ENCODE measurements at regions not wholly inside any gene's neighbourhood (a gene's known extent, or its start where the extent isn't known, plus 50 kb on each side); places are given as distances from the start of the nearest gene placed in this dataset.

DNA sequence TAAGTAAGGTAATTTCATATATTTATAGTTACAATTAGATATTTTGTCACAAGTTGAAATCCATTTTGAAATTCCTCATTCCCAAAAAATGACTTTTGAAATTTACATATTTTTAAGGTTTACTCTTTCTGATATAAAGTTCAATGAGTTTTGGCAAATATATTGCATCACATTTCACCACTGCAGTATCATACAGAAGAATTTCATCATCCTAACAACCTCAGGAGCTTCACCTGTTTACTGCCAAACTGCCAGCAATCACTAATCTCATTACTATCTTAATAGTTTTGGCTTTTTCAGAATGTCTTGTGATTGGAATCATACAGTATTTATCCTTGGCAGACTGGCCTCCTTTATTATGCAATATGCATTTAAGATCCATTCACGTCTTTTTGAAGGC, 1578.9 kb downstream of the REEP3 start:
- TF ChIP-seq STAT1 (IDR thresholded peaks at IDR 0.05; ENCODE audit: unreplicated experiment), result no peak
- no peak for TF ChIP-seq POLR2AphosphoS5 (IDR thresholded peaks at IDR 0.05; ENCODE audit: low read depth)
- TF ChIP-seq, protein P1, sequence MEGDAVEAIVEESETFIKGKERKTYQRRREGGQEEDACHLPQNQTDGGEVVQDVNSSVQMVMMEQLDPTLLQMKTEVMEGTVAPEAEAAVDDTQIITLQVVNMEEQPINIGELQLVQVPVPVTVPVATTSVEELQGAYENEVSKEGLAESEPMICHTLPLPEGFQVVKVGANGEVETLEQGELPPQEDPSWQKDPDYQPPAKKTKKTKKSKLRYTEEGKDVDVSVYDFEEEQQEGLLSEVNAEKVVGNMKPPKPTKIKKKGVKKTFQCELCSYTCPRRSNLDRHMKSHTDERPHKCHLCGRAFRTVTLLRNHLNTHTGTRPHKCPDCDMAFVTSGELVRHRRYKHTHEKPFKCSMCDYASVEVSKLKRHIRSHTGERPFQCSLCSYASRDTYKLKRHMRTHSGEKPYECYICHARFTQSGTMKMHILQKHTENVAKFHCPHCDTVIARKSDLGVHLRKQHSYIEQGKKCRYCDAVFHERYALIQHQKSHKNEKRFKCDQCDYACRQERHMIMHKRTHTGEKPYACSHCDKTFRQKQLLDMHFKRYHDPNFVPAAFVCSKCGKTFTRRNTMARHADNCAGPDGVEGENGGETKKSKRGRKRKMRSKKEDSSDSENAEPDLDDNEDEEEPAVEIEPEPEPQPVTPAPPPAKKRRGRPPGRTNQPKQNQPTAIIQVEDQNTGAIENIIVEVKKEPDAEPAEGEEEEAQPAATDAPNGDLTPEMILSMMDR (conservative IDR thresholded peaks at IDR 0.05; ENCODE audit: low read depth in 2 of 2), result no peak
- TF ChIP-seq ZNF114 (CRISPR knock-in tag; IDR thresholded peaks at IDR 0.05), result no peak
- TF ChIP-seq, protein P2, sequence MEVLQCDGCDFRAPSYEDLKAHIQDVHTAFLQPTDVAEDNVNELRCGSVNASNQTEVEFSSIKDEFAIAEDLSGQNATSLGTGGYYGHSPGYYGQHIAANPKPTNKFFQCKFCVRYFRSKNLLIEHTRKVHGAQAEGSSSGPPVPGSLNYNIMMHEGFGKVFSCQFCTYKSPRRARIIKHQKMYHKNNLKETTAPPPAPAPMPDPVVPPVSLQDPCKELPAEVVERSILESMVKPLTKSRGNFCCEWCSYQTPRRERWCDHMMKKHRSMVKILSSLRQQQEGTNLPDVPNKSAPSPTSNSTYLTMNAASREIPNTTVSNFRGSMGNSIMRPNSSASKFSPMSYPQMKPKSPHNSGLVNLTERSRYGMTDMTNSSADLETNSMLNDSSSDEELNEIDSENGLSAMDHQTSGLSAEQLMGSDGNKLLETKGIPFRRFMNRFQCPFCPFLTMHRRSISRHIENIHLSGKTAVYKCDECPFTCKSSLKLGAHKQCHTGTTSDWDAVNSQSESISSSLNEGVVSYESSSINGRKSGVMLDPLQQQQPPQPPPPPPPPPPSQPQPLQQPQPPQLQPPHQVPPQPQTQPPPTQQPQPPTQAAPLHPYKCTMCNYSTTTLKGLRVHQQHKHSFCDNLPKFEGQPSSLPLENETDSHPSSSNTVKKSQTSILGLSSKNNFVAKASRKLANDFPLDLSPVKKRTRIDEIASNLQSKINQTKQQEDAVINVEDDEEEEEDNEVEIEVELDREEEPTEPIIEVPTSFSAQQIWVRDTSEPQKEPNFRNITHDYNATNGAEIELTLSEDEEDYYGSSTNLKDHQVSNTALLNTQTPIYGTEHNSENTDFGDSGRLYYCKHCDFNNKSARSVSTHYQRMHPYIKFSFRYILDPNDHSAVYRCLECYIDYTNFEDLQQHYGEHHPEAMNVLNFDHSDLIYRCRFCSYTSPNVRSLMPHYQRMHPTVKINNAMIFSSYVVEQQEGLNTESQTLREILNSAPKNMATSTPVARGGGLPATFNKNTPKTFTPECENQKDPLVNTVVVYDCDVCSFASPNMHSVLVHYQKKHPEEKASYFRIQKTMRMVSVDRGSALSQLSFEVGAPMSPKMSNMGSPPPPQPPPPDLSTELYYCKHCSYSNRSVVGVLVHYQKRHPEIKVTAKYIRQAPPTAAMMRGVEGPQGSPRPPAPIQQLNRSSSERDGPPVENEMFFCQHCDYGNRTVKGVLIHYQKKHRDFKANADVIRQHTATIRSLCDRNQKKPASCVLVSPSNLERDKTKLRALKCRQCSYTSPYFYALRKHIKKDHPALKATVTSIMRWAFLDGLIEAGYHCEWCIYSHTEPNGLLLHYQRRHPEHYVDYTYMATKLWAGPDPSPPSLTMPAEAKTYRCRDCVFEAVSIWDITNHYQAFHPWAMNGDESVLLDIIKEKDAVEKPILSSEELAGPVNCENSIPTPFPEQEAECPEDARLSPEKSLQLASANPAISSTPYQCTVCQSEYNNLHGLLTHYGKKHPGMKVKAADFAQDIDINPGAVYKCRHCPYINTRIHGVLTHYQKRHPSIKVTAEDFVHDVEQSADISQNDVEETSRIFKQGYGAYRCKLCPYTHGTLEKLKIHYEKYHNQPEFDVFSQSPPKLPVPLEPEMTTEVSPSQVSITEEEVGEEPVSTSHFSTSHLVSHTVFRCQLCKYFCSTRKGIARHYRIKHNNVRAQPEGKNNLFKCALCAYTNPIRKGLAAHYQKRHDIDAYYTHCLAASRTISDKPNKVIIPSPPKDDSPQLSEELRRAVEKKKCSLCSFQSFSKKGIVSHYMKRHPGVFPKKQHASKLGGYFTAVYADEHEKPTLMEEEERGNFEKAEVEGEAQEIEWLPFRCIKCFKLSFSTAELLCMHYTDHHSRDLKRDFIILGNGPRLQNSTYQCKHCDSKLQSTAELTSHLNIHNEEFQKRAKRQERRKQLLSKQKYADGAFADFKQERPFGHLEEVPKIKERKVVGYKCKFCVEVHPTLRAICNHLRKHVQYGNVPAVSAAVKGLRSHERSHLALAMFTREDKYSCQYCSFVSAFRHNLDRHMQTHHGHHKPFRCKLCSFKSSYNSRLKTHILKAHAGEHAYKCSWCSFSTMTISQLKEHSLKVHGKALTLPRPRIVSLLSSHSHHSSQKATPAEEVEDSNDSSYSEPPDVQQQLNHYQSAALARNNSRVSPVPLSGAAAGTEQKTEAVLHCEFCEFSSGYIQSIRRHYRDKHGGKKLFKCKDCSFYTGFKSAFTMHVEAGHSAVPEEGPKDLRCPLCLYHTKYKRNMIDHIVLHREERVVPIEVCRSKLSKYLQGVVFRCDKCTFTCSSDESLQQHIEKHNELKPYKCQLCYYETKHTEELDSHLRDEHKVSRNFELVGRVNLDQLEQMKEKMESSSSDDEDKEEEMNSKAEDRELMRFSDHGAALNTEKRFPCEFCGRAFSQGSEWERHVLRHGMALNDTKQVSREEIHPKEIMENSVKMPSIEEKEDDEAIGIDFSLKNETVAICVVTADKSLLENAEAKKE (CRISPR knock-in tag; IDR thresholded peaks at IDR 0.05), result no peak
- TF ChIP-seq EZH2 (IDR thresholded peaks at IDR 0.05; ENCODE audit: low read depth, unreplicated experiment), result no peak
- TF ChIP-seq NANOG (IDR thresholded peaks at IDR 0.05; ENCODE audit: borderline replicate concordance), result no peak
- TF ChIP-seq, protein P3, sequence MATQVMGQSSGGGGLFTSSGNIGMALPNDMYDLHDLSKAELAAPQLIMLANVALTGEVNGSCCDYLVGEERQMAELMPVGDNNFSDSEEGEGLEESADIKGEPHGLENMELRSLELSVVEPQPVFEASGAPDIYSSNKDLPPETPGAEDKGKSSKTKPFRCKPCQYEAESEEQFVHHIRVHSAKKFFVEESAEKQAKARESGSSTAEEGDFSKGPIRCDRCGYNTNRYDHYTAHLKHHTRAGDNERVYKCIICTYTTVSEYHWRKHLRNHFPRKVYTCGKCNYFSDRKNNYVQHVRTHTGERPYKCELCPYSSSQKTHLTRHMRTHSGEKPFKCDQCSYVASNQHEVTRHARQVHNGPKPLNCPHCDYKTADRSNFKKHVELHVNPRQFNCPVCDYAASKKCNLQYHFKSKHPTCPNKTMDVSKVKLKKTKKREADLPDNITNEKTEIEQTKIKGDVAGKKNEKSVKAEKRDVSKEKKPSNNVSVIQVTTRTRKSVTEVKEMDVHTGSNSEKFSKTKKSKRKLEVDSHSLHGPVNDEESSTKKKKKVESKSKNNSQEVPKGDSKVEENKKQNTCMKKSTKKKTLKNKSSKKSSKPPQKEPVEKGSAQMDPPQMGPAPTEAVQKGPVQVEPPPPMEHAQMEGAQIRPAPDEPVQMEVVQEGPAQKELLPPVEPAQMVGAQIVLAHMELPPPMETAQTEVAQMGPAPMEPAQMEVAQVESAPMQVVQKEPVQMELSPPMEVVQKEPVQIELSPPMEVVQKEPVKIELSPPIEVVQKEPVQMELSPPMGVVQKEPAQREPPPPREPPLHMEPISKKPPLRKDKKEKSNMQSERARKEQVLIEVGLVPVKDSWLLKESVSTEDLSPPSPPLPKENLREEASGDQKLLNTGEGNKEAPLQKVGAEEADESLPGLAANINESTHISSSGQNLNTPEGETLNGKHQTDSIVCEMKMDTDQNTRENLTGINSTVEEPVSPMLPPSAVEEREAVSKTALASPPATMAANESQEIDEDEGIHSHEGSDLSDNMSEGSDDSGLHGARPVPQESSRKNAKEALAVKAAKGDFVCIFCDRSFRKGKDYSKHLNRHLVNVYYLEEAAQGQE (IDR thresholded peaks at IDR 0.05; ENCODE audit: unreplicated experiment), result no peak
- TF ChIP-seq JUNB (IDR thresholded peaks at IDR 0.05; ENCODE audit: unreplicated experiment), result no peak
- no peak for TF ChIP-seq CREB1 (CRISPR knock-in tag; IDR thresholded peaks at IDR 0.05; ENCODE audit: low read depth)
- TF ChIP-seq, protein P4, sequence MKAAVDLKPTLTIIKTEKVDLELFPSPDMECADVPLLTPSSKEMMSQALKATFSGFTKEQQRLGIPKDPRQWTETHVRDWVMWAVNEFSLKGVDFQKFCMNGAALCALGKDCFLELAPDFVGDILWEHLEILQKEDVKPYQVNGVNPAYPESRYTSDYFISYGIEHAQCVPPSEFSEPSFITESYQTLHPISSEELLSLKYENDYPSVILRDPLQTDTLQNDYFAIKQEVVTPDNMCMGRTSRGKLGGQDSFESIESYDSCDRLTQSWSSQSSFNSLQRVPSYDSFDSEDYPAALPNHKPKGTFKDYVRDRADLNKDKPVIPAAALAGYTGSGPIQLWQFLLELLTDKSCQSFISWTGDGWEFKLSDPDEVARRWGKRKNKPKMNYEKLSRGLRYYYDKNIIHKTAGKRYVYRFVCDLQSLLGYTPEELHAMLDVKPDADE (IDR thresholded peaks at IDR 0.05), result no peak
- no peak for TF ChIP-seq ZNF331 (CRISPR knock-in tag; IDR thresholded peaks at IDR 0.05; ENCODE audit: low read depth)
- no peak for TF ChIP-seq EZH2phosphoT487 (IDR thresholded peaks at IDR 0.05; ENCODE audit: unreplicated experiment)
- DNase-seq (ENCODE audit: low spot score), result no peak
- no peaks in the 10 kb centered on the region for H4K20me1 ChIP-seq (replicated peaks; ENCODE audit: insufficient read depth)
- H3K36me3 ChIP-seq (ENCODE audit: insufficient read depth), result 0 out of 2 replicates have a peak, but pooled peaks cover 4% of the 10 kb centered on the region
- H3K4me2 ChIP-seq, result no peak overlapping the region
- no peak overlapping the region for H3K27ac ChIP-seq (ENCODE audit: low read depth)
- H3K36me3 Mint-ChIP-seq (ENCODE audit: low read depth), result peaks cover 12% of the 10 kb centered on the region; the same call in 2 of the 3 replicates
- no peak overlapping the region for H3K4me3 ChIP-seq
- no peaks in the 10 kb centered on the region for H3F3A ChIP-seq (replicated peaks; ENCODE audit: low read depth)
- no peaks in the 10 kb centered on the region for H3K27me3 Mint-ChIP-seq (ENCODE audit: insufficient read depth, low read depth, poor library complexity)
- H3K27me3 ChIP-seq (ENCODE audit: insufficient read depth), result no peaks in the 10 kb centered on the region
- ATAC-seq, result no peak
- H3K4me1 Mint-ChIP-seq, result no peaks in the 10 kb centered on the region
- H3K79me2 ChIP-seq (replicated peaks; ENCODE audit: insufficient read depth), result no peaks in the 10 kb centered on the region
- H3K9me3 Mint-ChIP-seq, result peaks cover 38% of the 10 kb centered on the region
- 0 out of 2 replicates have a peak, but pooled peaks cover 4% of the 10 kb centered on the region for H3K9me2 ChIP-seq (ENCODE audit: insufficient read depth)
- no peak overlapping the region for H2AFZ ChIP-seq
- H3K4me3 Mint-ChIP-seq, result no peak overlapping the region
- H3K27ac Mint-ChIP-seq, result no peak overlapping the region
- no peaks in the 10 kb centered on the region for H3K4me1 ChIP-seq (ENCODE audit: insufficient read depth)
